ENCODE measurements at regions not wholly inside any gene's neighbourhood (a gene's known extent, or its start where the extent isn't known, plus 50 kb on each side); places are given as distances from the start of the nearest gene placed in this dataset.
"Not testable (repeated sequence)": the region's sequence is repeated elsewhere in the genome, so short reads cannot be mapped to it uniquely, and the experiment has no call there.

DNA sequence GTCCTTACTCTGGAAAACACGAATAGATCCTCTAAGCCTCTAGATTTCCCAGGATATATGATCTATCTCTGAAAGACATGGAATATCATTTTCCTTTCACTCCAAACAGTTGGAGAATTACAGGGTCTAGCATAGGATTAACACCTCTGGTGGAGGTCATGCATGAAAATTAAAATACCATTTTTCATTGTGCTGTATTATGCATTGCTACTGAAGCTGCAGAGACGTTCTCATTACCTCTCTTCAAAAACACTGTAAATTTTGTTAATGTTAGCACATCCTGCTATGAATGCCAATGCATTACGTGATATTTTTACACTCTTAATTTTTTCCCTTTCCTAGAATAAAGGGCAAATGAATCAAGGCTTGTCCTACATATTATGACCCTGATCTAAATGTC, 558.6 kb downstream of the TBC1D32 start:
- DNase-seq (ENCODE audit: low read depth in 1 of 2, low spot score in 1 of 2): no peak
- Histone ChIP-seq H3K27ac (no peak overlapping the region), H3K27me3 (no peaks in the 10 kb centered on the region), H3K4me1 (ENCODE audit: low read depth) (no peaks in the 10 kb centered on the region), H3K9me3 (ENCODE audit: low read depth) (no peaks in the 10 kb centered on the region), H3K36me3 (no peaks in the 10 kb centered on the region), H3K4me3 (no peak overlapping the region)
- TF ChIP-seq, protein P1, sequence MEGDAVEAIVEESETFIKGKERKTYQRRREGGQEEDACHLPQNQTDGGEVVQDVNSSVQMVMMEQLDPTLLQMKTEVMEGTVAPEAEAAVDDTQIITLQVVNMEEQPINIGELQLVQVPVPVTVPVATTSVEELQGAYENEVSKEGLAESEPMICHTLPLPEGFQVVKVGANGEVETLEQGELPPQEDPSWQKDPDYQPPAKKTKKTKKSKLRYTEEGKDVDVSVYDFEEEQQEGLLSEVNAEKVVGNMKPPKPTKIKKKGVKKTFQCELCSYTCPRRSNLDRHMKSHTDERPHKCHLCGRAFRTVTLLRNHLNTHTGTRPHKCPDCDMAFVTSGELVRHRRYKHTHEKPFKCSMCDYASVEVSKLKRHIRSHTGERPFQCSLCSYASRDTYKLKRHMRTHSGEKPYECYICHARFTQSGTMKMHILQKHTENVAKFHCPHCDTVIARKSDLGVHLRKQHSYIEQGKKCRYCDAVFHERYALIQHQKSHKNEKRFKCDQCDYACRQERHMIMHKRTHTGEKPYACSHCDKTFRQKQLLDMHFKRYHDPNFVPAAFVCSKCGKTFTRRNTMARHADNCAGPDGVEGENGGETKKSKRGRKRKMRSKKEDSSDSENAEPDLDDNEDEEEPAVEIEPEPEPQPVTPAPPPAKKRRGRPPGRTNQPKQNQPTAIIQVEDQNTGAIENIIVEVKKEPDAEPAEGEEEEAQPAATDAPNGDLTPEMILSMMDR (IDR thresholded peaks at IDR 0.05; ENCODE audit: low read depth, low read length): no peak

DNA sequence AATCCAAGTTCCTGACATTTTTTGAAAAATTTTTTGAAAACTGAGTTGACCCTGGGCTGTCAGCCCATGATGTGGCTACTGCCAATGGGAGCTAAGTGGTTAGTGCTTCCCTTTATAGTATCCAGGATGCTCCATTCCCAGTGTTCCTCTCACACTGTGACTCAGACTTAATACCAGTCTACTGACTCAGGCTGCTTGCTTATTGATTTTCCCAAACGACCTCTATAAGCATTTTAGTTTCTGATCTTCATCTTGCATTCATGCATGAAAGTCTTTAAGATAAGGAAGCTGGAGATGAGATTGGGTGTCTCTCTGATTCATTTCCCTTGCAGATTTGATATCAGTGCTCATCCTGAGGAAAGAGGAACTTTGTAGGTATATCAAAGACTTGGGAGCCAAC, 560.0 kb downstream of the TBC1D32 start:
- no peaks in the 10 kb centered on the region for H3K9me3 ChIP-seq (ENCODE audit: low read depth)
- H3K4me3 ChIP-seq: no peak overlapping the region
- no peaks in the 10 kb centered on the region for H3K4me1 ChIP-seq (ENCODE audit: low read depth)
- H3K36me3 ChIP-seq: no peaks in the 10 kb centered on the region
- H3K27ac ChIP-seq: no peak overlapping the region
- DNase-seq (ENCODE audit: low read depth in 1 of 2, low spot score in 1 of 2): peak in 1 of 2 donors; percentile 1
- TF ChIP-seq, protein P1 (IDR thresholded peaks at IDR 0.05; ENCODE audit: low read depth, low read length): no peak
- no peaks in the 10 kb centered on the region for H3K27me3 ChIP-seq

DNA sequence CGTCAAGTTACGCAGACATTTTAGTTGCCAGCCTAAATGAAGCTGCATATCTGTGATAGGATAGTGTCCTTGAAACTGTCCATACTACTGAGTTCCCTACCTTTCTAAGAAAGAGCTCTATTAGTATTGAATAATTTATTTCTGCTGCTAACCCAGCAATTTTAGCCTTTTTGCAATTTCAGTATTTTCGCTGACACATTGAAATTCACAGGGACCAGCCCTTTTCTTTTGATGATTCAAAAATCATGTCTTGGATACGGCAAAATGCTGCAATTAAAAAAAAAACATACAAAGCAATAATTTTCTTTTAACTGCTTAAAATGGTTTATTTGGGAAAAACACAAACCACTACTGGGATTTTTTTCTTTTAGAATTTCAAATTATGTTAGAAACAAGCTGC, 563.3 kb downstream of the TBC1D32 start:
- no peaks in the 10 kb centered on the region for H3K36me3 ChIP-seq
- no peaks in the 10 kb centered on the region for H3K27me3 ChIP-seq
- H3K9me3 ChIP-seq (ENCODE audit: low read depth): no peaks in the 10 kb centered on the region
- H3K4me3 ChIP-seq: no peak overlapping the region
- no peaks in the 10 kb centered on the region for H3K4me1 ChIP-seq (ENCODE audit: low read depth)
- no peak for DNase-seq (ENCODE audit: low read depth in 1 of 2, low spot score in 1 of 2)
- TF ChIP-seq, protein P1 (IDR thresholded peaks at IDR 0.05; ENCODE audit: low read depth, low read length): no peak
- no peak overlapping the region for H3K27ac ChIP-seq

DNA sequence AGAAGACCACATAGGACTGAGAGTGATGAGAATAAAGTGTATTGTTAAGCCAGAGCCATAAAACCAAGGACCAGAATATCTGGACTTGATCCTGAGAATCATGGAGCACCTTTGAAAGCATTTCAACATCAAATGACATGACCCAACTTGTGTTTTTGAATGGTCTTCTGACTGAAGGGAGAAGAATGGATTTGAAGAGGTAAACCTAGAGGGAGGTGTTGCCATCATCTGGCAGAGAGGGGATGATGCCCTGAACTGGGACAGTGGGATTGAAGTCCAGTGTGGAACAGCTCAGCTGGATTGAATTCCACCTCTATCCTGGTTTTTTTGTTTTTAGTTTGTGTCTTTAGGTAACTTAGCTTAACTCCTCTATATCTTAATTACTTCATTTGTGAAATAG, 570.0 kb downstream of the TBC1D32 start:
- no peaks in the 10 kb centered on the region for H3K36me3 ChIP-seq
- H3K9me3 ChIP-seq (ENCODE audit: low read depth): no peaks in the 10 kb centered on the region
- H3K27ac ChIP-seq: no peak overlapping the region
- no peaks in the 10 kb centered on the region for H3K27me3 ChIP-seq
- no peak for DNase-seq (ENCODE audit: low read depth in 1 of 2, low spot score in 1 of 2)
- TF ChIP-seq, protein P1 (IDR thresholded peaks at IDR 0.05; ENCODE audit: low read depth, low read length): no peak
- H3K4me1 ChIP-seq (ENCODE audit: low read depth): no peaks in the 10 kb centered on the region
- H3K4me3 ChIP-seq: no peak overlapping the region

DNA sequence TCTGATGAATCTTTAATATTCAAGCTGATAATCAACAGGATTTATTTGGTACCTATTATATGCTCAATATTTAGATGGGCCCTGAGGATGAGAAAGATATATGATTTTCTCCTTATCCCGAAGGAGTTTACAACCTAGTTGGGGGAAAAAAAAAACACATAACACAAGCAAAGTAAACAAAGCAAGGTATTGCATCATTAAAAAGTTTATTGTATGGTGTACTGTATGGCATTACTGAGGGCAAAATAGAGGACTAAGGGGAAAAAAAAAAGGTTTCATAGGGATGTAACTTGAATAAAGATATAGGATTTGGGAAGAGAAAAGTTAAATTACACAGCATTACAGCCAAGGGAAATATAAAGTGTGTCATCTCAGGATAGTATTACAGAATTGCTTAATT, 574.7 kb downstream of the TBC1D32 start:
- Histone ChIP-seq H3K27ac (no peak overlapping the region), H3K4me1 (ENCODE audit: low read depth) (no peaks in the 10 kb centered on the region), H3K4me3 (no peak overlapping the region), H3K9me3 (ENCODE audit: low read depth) (no peaks in the 10 kb centered on the region), H3K36me3 (no peaks in the 10 kb centered on the region), H3K27me3 (no peaks in the 10 kb centered on the region)
- TF ChIP-seq, protein P1 (IDR thresholded peaks at IDR 0.05; ENCODE audit: low read depth, low read length): no peak
- no peak for DNase-seq (ENCODE audit: low read depth in 1 of 2, low spot score in 1 of 2)

DNA sequence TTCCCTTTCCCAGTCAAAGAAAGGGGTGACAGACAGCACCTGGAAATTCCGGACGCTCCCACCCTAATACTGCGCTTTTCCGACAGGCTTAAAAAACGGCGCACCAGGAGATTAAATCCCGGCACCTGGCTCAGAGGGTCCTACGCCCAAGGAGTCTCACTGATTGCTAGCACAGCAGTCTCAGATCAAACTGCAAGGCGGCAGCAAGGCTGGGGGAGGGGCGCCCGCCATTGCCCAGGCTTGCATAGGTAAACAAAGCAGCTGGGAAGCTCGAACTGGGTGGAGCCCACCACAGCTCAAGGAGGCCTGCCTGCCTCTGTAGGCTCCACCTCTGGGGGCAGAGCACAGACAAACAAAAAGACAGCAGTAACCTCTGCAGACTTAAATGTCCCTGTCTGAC, 585.7 kb downstream of the TBC1D32 start:
- H3K9me3 ChIP-seq (ENCODE audit: low read depth); H3K4me1 ChIP-seq (ENCODE audit: low read depth); DNase-seq (ENCODE audit: low read depth in 1 of 2, low spot score in 1 of 2); H3K27me3 ChIP-seq; H3K27ac ChIP-seq; H3K36me3 ChIP-seq; H3K4me3 ChIP-seq: not testable (repeated sequence)

Measured in cardiac muscle cell (in vitro differentiated cells and primary cell).